ENCODE measurements at regions not wholly inside any gene's neighbourhood (a gene's known extent, or its start where the extent isn't known, plus 50 kb on each side); places are given as distances from the start of the nearest gene placed in this dataset.

- DNase-seq (ENCODE audit: low spot score) = no peak
Measured at GRCh38 chr10:15462253-15462897, 91.3 kb upstream of the FAM171A1 start.

- DNase-seq (ENCODE audit: low spot score) = peak; percentile 9
Measured at GRCh38 chr10:15461353-15462108, 90.4 kb upstream of the FAM171A1 start.

DNA sequence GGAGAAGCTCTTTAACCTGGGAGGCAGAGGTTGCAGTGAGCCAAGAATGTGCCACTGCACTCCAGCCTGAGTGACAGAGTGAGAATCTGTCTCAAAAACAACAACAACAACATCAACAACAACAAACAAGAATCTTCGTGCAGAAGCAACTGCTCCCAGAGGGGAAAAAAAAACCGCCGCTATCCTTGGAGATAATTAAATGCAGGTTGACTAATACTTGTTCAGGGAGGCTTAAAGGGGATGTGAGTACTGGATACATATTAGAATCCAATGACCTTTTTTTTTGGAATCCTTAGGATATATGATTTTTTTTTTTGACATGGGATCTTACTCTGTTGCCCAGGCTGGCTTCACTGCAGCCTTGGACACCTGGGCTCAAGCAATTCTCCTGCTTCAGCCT, 89.6 kb upstream of the FAM171A1 start:
- no peak for DNase-seq (ENCODE audit: low spot score)

DNA sequence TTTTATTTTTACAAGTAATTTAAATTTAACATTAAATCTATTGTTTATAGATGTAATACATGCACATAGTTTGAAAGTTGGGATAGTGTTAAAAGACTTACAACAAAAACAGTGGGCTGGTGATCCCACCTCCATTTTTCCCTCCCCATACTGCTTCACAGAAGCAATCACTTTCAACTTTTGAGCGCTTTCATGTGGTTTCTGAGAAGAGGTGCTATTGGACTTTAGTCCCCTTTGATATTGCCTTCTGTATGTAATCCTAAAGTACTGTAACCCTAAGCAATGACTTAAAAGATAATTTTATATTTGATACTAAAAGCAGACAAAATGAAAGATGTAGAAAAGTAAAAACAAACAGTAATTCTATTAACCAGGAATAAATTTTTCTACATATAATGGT, 88.1 kb upstream of the FAM171A1 start:
- no peak for DNase-seq (ENCODE audit: low spot score)

DNA sequence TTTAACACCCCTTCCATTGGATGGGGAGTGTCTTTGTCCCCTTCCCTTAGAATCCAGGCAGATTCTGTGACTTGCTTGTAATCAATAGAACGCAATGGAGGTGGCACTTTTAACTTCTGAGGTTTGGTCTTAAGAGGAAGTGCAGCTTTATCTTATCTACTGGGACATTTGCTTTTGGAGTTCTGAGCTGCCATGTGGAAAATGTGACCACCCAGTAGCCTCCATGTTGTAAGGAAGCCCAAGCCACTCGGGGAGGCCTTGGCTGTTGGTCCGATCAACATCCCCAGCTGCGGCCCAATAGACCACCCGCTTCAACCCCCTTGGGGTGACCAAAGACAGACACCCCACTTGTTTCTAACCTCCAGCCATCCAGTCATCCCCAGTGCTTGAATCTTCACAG, 86.3 kb upstream of the FAM171A1 start:
- DNase-seq (ENCODE audit: low spot score) = no peak

DNA sequence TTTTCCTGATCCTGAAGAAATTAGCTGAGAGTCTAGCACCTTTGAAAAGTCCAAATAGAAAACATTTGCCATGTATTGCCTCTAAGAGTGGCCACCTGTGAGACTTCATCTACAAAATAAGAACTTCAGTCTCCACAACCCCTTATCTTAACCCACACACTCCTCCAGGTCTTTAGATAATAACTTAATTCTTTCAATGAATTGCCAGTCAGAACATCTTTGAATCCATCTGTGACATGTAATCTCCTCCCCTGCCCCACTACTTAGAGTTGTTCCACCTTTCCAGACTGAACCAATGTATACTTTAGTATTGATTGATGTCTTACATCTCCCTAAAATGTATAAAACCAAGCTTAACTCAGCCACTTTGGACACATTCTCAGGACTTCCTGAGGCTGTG, 84.4 kb upstream of the FAM171A1 start:
- no peak for DNase-seq (ENCODE audit: low spot score)

DNA sequence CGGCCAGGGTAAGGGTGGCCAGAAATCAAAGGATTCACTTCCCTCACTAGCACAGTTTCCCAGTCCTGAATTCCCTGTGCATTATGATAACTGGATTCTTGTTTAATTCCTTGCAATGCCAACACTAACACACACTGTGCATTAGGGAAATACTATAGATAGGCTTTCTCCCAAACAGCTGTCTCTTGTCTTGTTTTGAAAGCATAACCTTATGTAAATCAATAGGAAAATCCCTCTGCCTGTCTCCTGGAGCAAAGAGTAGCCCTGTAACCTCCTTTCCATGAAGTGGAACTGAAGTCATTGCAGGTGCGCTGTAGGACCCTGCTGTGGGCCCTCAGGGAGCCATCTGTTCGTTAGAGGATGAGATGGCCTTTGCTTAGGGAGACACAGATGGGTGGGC, 82.8 kb upstream of the FAM171A1 start:
- DNase-seq (ENCODE audit: low spot score) = no peak

- no peak for DNase-seq (ENCODE audit: low spot score)
Measured at GRCh38 chr10:15453457-15453856, 82.4 kb upstream of the FAM171A1 start.

- no peak for DNase-seq (ENCODE audit: low spot score)
Measured at GRCh38 chr10:15452545-15452944, 81.5 kb upstream of the FAM171A1 start.

DNA sequence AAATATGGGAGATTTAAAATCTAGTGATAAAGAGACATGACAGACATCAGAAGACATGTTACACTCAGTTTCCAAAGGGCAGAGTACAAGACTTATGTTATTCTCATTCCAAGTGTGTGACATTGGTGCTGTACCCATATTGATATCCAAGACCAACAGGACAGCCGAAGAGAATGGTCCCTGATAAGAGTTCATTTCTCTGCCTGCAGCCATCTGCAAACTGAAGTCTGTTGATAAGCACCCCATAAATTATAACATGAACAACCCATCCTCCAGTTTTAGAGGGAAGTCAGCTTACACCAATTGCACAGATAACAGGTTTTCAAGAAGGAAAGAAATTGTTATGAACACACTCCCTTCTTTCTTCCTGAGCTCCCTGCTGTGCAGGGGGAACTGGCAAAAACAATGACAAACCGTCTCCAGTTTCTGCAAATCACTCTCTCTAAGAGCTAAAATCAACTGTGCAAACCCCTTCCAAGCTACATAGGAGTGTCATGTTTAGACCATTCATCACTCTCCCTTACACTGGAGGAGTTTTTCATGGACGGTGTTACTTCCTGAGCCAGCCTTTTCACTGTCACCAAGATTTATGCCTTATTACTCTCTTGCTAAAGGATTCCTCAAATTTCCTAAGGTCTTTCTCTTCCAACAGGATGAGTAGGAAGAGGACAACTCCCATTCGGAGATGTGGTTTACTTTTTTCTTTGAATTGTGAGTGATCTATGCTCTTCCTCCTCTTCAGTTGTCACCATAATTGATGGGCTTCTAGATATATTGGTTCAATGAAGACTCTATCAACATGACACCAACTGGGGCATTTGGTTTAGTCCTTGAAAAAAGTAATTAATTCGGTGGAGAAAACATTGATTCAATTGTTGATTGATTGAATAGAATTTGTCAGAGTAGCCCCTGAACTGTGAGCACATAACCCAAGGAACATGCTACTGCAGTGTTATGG, 80.3 kb upstream of the FAM171A1 start:
- DNase-seq (ENCODE audit: low spot score) = peak; percentile 52

DNA sequence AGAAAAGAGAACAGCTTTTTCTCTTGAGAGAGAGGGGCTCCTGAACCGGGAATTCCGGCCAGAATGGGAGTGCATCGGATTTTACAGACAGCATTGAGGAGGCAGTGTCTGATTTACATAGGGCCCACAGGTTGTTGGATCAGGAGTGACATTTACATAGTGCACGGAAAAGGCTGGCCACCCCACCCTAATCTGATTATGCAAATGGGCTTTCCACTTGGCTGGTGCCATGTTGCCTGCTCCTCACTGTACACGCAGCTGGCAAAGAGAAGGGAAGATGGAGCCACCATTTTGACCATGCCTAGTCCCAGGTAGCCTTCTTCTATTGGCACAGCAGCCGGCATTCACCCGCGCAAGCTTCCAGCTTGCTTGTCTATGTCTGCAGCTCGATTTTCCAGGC, 77.5 kb upstream of the FAM171A1 start:
- no peak for DNase-seq (ENCODE audit: low spot score)

DNA sequence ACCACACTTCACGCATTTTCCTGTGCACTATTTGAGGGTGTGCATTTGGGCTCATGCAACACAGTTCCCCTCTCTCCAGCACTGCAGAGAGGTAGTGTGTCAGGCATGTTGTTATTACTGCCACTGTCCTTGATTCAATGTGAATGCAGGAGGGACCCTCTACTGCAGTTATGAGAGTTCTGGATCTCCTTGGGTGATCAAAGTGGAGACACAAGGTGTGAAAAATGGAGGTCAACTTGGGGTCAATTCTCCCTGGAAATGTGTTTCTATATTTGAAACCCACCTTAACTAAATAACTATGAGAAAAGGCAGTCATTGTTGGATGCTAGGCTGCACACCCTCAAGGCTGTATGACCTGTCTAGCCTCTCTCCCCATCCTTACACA, 73.9 kb upstream of the FAM171A1 start:
- DNase-seq (ENCODE audit: low spot score) = no peak

- DNase-seq (ENCODE audit: low spot score) = no peak
Measured at GRCh38 chr10:15444105-15445005, 73.3 kb upstream of the FAM171A1 start.

GRCh38 chr10:15442056-15442455, 71.0 kb upstream of the FAM171A1 start:
- DNase-seq (ENCODE audit: low spot score) = no peak

DNA sequence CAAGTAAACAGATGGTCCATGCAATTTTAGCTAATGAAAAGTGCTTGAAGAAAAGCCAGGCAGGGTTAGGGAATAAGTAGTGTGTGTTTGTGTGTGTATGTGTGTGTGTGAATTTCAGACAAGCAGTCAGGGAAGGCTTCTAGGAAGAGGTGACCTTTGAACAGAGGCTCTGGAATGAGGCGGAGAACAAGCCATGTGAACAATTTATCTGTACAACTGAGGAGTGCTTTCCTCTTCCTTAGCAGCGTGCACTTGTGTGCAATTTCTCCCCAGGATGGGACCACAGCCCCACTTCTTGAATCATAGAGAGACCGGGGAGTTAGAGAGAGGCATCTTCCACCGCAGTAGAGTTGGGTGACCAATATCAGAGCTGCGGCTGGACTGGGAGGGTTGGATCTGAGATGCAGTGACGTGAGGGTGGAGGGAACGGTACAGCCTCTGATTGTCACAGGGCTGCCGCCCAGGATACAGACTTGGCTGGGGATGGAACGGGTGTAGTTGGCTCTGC, 69.2 kb upstream of the FAM171A1 start:
- no peak for DNase-seq (ENCODE audit: low spot score)

DNA sequence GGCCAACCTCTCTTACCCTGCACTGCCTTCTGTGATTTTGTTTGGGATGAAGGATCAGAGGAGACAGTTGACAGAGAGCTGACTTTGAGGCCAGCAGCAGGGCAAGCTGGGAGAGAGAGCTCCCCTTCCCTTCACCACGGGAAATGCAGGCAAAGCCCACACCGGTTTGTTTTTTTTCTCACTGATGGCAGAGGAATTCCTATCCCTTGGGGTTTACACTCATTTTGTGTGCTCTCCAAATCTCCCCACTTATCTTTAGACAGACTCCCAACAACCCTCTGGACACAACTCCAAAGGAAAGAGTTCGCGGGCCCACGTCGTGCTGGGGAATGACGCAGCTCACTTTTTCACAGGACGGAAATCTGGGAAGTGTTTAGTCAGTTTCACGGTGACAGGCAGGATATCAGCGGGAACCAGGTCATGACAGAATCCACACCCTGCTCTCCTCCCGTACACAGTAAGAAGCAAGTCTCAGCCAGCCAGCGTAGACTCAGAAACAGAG, 68.3 kb upstream of the FAM171A1 start:
- DNase-seq (ENCODE audit: low spot score) = peak; percentile 44

DNA sequence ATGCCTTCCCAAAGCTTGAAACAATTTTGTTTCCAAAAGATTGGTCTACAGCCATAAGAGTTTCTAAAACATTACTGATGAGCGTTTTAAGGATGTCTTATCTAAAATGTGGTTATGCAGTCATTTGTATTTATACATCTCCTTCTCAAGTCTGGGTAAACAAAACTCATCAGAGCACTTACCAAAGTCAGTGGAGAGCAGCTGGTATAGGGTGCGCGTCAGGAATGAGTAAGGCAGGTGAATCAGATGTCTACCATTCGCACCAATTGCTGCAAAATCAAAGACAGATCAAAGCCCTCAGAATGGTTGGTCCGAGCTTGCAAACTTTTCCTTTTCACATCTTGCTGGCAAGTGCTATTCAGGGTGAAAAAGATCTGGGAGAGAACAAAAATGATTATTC, 65.6 kb upstream of the FAM171A1 start:
- DNase-seq (ENCODE audit: low spot score) = no peak

GRCh38 chr10:15433850-15434537, 62.9 kb upstream of the FAM171A1 start:
- peak; percentile 75 for DNase-seq (ENCODE audit: low spot score)

GRCh38 chr10:15432266-15432665, 61.2 kb upstream of the FAM171A1 start:
- DNase-seq (ENCODE audit: low spot score) = no peak

- DNase-seq (ENCODE audit: low spot score) = no peak
Measured at GRCh38 chr10:15430969-15431771, 60.1 kb upstream of the FAM171A1 start.

Data from hematopoietic multipotent progenitor cell treated with erythropoietin and hydrocortisone succinate and interleukin-3 and kit ligand, for 17 days (in vitro differentiated cells).